B cell (primary cell): ENCODE measurements at regions not wholly inside any gene's neighbourhood (a gene's known extent, or its start where the extent isn't known, plus 50 kb on each side); places are given as distances from the start of the nearest gene placed in this dataset.

Source experiments
- ATAC-seq: fragments of 200-7000 bp; cut with Tn5 transposase; one replicate; pipeline ENCODE4 v1.10.0; 2021; ENCODE audit warnings: low read depth, mild to moderate bottlenecking, moderate number of reproducible peaks, moderate library complexity
- CTCF ChIA-PET: fragments of 350-600 bp; sonication (Branson Sonifier 250); formaldehyde crosslinking; loops from one replicate; lab custom pipeline; 2021; ENCODE audit warnings: antibody characterized with exemption, inconsistent platforms; lab: Charles Lee
- POLR2A ChIA-PET: fragments of 350-600 bp; sonication (Branson Sonifier 250); formaldehyde crosslinking; loops from one replicate; lab custom pipeline; 2021; ENCODE audit warnings: antibody characterized with exemption; lab: Charles Lee
- DNase-seq: peaks from one replicate; pipeline ENCODE4 v3.0.0; 2013
- H2AFZ ChIP-seq: 2 replicates; pipeline ENCODE4 v1.6.1; 2012; ENCODE audit warnings: mild to moderate bottlenecking, low read depth, low read length; ENCODE audit not compliant: insufficient read depth, poor library complexity, severe bottlenecking
- H3K27ac ChIP-seq, 2 donors: 1 replicate in 1 of 2; 2 replicates in 1 of 2; pipeline ENCODE4 v1.5.1; 2012 to 2013; ENCODE audit warnings: low read length in 2 of 2, mild to moderate bottlenecking in 2 of 2, moderate library complexity in 1 of 2
- H3K27me3 ChIP-seq, 4 experiments: fragments of 200-600 bp in 1 of 4; sonication (generic) in 1 of 4; replicated peaks in 1 of 4; 1 replicate in 2 of 4; 2 replicates in 2 of 4; pipeline versions ENCODE4 v1.6.1 to v1.7.0; 2013 to 2016; ENCODE audit warnings: low read length in 3 of 4, mild to moderate bottlenecking in 2 of 4, mixed read lengths in 1 of 4, moderate library complexity in 1 of 4; ENCODE audit not compliant: insufficient read depth in 4 of 4, control insufficient read depth in 3 of 4; ENCODE audit errors: control extremely low read depth in 1 of 4
- H3K36me3 ChIP-seq, 2 experiments: replicated peaks in 1 of 2; 1 replicate in 1 of 2; 2 replicates in 1 of 2; pipeline versions ENCODE4 v1.6.1 to v1.7.1; 2013; ENCODE audit warnings: low read length in 1 of 2; ENCODE audit not compliant: insufficient read depth in 2 of 2, control insufficient read depth in 1 of 2; ENCODE audit errors: control extremely low read depth in 1 of 2, extremely low read depth in 1 of 2
- H3K4me1 ChIP-seq, 2 donors: fragments of 200-600 bp in 1 of 2; sonication (generic) in 1 of 2; 1 replicate in 1 of 2; 2 replicates in 1 of 2; pipeline versions ENCODE4 v1.5.1 to v1.6.1; 2013 to 2017; ENCODE audit warnings: low read length in 2 of 2; ENCODE audit not compliant: control insufficient read depth in 2 of 2, insufficient read depth in 2 of 2
- H3K4me2 ChIP-seq: replicated peaks from 2 replicates; pipeline ENCODE3; 2012; ENCODE audit warnings: mild to moderate bottlenecking, low read depth, low read length; ENCODE audit not compliant: poor library complexity, severe bottlenecking
- H3K4me3 ChIP-seq, 5 experiments: fragments of 200-600 bp in 1 of 5; sonication (generic) in 1 of 5; 1 replicate in 3 of 5; 2 replicates in 2 of 5; pipeline versions ENCODE4 v1.5.1 to v1.7.0; 2011 to 2016; ENCODE audit warnings: low read length in 4 of 5, mild to moderate bottlenecking in 4 of 5, low read depth in 2 of 5, control low read depth in 1 of 5, moderate library complexity in 1 of 5; ENCODE audit not compliant: insufficient read depth in 1 of 5; ENCODE audit errors: control extremely low read depth in 1 of 5, extremely low read depth in 1 of 5
- H3K79me2 ChIP-seq: fragments of 200-600 bp; sonication (generic); one replicate; pipeline ENCODE4 v1.6.0; 2016; ENCODE audit warnings: low read length; ENCODE audit not compliant: control insufficient read depth, insufficient read depth
- H3K9ac ChIP-seq: fragments of 200-600 bp; sonication (generic); 2 replicates; pipeline ENCODE4 v1.6.1; 2017; ENCODE audit warnings: mild to moderate bottlenecking, low read length, moderate library complexity
- H3K9me3 ChIP-seq, 3 donors: one replicate each; pipeline versions ENCODE4 v1.6.1 to v1.7.1; 2013; ENCODE audit warnings: low read length in 2 of 3; ENCODE audit not compliant: control insufficient read depth in 2 of 3, insufficient read depth in 1 of 3; ENCODE audit errors: control extremely low read depth in 1 of 3
- H4K20me1 ChIP-seq: 2 replicates; pipeline ENCODE4 v1.6.0; 2012; ENCODE audit warnings: mild to moderate bottlenecking, low read length; ENCODE audit not compliant: insufficient read depth, control insufficient read depth, poor library complexity, severe bottlenecking
- H3K27ac Mint-ChIP-seq: one replicate; pipeline ENCODE4 v1.8.0; 2021; ENCODE audit warnings: mixed read lengths
- H3K27me3 Mint-ChIP-seq: one replicate; pipeline ENCODE4 v1.8.0; 2021; ENCODE audit warnings: mixed read lengths
- H3K4me1 Mint-ChIP-seq: one replicate; pipeline ENCODE4 v1.8.0; 2021; ENCODE audit warnings: mixed read lengths
- H3K4me3 Mint-ChIP-seq: one replicate; pipeline ENCODE4 v1.8.0; 2021; ENCODE audit warnings: mixed read lengths
- H3K9me3 Mint-ChIP-seq: one replicate; pipeline ENCODE4 v1.8.0; 2022; ENCODE audit warnings: mixed read lengths; ENCODE audit not compliant: insufficient read depth
- EZH2 ChIP-seq: IDR thresholded peaks from 2 replicates; pipeline ENCODE4 v1.6.1; 2012; ENCODE audit warnings: borderline replicate concordance, low read depth, mild to moderate bottlenecking, moderate library complexity, low read length; ENCODE audit not compliant: insufficient read depth, poor library complexity, severe bottlenecking
- WGBS: methylation state at CpG from one replicate; pipeline ENCODE4 v1.1.5; 2013; ENCODE audit warnings: missing lambda C conversion rate; ENCODE audit not compliant: insufficient coverage; 5-methylcytosine and 5-hydroxymethylcytosine counted together
- intact Hi-C: fragments of 100-400 bp; cut with micrococcal nuclease; formaldehyde crosslinking; loops from one replicate; pipeline ENCODE4 v1.10.0; 2022
- TF ChIP-seq, protein P1 (sequence below): fragments of 200-600 bp; IDR thresholded peaks from one replicate; pipeline ENCODE4 v1.8.0; 2022; ENCODE audit warnings: antibody characterized with exemption, mild to moderate bottlenecking

- Histone ChIP-seq H3K9me3 (peaks cover 0 to under 1% (median 0%) of the 10 kb centered on the region in 3 donors), H3K79me2 (peaks cover 26% of the 10 kb centered on the region), H3K4me2 (peak overlapping the region; percentile 52), H4K20me1 (no peaks in the 10 kb centered on the region), H2AFZ (peak overlapping the region; percentile 61), H3K27me3 (no peaks in the 10 kb centered on the region), H3K36me3 (no peaks in the 10 kb centered on the region), H3K27ac (peak overlapping the region in 1 of 2 donors; percentile 66), H3K9ac (no peak overlapping the region), H3K4me1 (peaks cover 15 to 16% of the 10 kb centered on the region in 2 donors), H3K4me3 (no peak overlapping the region)
- peaks cover 14% of the 10 kb centered on the region for H3K4me1 Mint-ChIP-seq
- no peak for DNase-seq
- TF ChIP-seq, protein P1, sequence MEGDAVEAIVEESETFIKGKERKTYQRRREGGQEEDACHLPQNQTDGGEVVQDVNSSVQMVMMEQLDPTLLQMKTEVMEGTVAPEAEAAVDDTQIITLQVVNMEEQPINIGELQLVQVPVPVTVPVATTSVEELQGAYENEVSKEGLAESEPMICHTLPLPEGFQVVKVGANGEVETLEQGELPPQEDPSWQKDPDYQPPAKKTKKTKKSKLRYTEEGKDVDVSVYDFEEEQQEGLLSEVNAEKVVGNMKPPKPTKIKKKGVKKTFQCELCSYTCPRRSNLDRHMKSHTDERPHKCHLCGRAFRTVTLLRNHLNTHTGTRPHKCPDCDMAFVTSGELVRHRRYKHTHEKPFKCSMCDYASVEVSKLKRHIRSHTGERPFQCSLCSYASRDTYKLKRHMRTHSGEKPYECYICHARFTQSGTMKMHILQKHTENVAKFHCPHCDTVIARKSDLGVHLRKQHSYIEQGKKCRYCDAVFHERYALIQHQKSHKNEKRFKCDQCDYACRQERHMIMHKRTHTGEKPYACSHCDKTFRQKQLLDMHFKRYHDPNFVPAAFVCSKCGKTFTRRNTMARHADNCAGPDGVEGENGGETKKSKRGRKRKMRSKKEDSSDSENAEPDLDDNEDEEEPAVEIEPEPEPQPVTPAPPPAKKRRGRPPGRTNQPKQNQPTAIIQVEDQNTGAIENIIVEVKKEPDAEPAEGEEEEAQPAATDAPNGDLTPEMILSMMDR = no peak
- TF ChIP-seq EZH2 = no peak
- no peaks in the 10 kb centered on the region for H3K9me3 Mint-ChIP-seq
- no peaks in the 10 kb centered on the region for H3K27me3 Mint-ChIP-seq
- POLR2A ChIA-PET = no interaction called here
- CTCF ChIA-PET = interaction anchor here (1.1 to 1.4 kb wide), 2 partner anchors 20 to 72 kb away, joined by 3 to 5 read pairs; no protein-coding TSS in a partner anchor
- no peak for ATAC-seq
- 100% methylated on average over 4 of the region's 5 CpGs for WGBS
- H3K27ac Mint-ChIP-seq = no peak overlapping the region
- intact Hi-C loops = no loop called here
- H3K4me3 Mint-ChIP-seq = no peak overlapping the region
Observed at GRCh38 chr12:46516238-46516932, 143.8 kb upstream of the SLC38A2 start.

- ChIA-PET CTCF (interaction anchor here (1.1 kb wide), 1 partner anchor 71 kb away, joined by 3 read pairs; no protein-coding TSS in a partner anchor), POLR2A (no interaction called here)
- Histone ChIP-seq H3K27ac (no peak overlapping the region), H3K36me3 (no peaks in the 10 kb centered on the region), H3K79me2 (peaks cover 26% of the 10 kb centered on the region), H2AFZ (no peak overlapping the region), H3K4me2 (no peak overlapping the region), H3K4me1 (peaks cover 15 to 16% of the 10 kb centered on the region in 2 donors), H3K4me3 (no peak overlapping the region), H3K27me3 (no peaks in the 10 kb centered on the region), H3K9ac (no peak overlapping the region), H4K20me1 (no peaks in the 10 kb centered on the region), H3K9me3 (peaks cover 0 to 4% (median 3%) of the 10 kb centered on the region in 3 donors)
- no peak overlapping the region for H3K4me3 Mint-ChIP-seq
- WGBS = 94% methylated on average over 1 of the region's 1 CpG
- no peak overlapping the region for H3K27ac Mint-ChIP-seq
- no peaks in the 10 kb centered on the region for H3K27me3 Mint-ChIP-seq
- TF ChIP-seq, protein P1 = no peak
- TF ChIP-seq EZH2 = no peak
- intact Hi-C loops = no loop called here
- DNase-seq = no peak
- H3K4me1 Mint-ChIP-seq = peaks cover 14% of the 10 kb centered on the region
- H3K9me3 Mint-ChIP-seq = peaks cover 2% of the 10 kb centered on the region
- ATAC-seq = no peak
Observed at GRCh38 chr12:46515829-46516228, 143.3 kb upstream of the SLC38A2 start.
